ENCODE measurements at regions not wholly inside any gene's neighbourhood (a gene's known extent, or its start where the extent isn't known, plus 50 kb on each side); places are given as distances from the start of the nearest gene placed in this dataset.

GRCh38 chr5:71946343-71947030, 160.8 kb upstream of the MAP1B start:
- Mint-ChIP-seq H3K4me1 (ENCODE audit: low read depth, unreplicated experiment) (no peaks in the 10 kb centered on the region), H3K36me3 (ENCODE audit: insufficient read depth, unreplicated experiment) (no peaks in the 10 kb centered on the region), H3K9me3 (ENCODE audit: low read depth, unreplicated experiment) (peaks cover 5% of the 10 kb centered on the region), H3K27ac (ENCODE audit: unreplicated experiment) (no peak overlapping the region), H3K4me3 (ENCODE audit: low read depth, unreplicated experiment) (no peak overlapping the region), H3K27me3 (ENCODE audit: unreplicated experiment) (no peaks in the 10 kb centered on the region)
- TF ChIP-seq CTCF (IDR thresholded peaks at IDR 0.05; ENCODE audit: unreplicated experiment), result no peak
- DNase-seq, result no peak
- CTCF ChIA-PET, result no interaction called here
- no TSS peak for BruUV-seq (replicated peaks)
- intact Hi-C loops (cut with micrococcal nuclease; ENCODE audit: unreplicated experiment), result no loop called here

GRCh38 chr5:71948206-71948605, 159.1 kb upstream of the MAP1B start:
- no peak for DNase-seq
- Mint-ChIP-seq H3K4me3 (ENCODE audit: low read depth, unreplicated experiment) (no peak overlapping the region), H3K4me1 (ENCODE audit: low read depth, unreplicated experiment) (no peaks in the 10 kb centered on the region), H3K27ac (ENCODE audit: unreplicated experiment) (no peak overlapping the region), H3K9me3 (ENCODE audit: low read depth, unreplicated experiment) (peaks cover 2% of the 10 kb centered on the region), H3K36me3 (ENCODE audit: insufficient read depth, unreplicated experiment) (no peaks in the 10 kb centered on the region), H3K27me3 (ENCODE audit: unreplicated experiment) (no peaks in the 10 kb centered on the region)
- no peak for TF ChIP-seq CTCF (IDR thresholded peaks at IDR 0.05; ENCODE audit: unreplicated experiment)
- intact Hi-C loops (cut with micrococcal nuclease; ENCODE audit: unreplicated experiment), result no loop called here
- CTCF ChIA-PET, result no interaction called here
- BruUV-seq (replicated peaks), result no TSS peak

GRCh38 chr5:71949772-71950171, 157.5 kb upstream of the MAP1B start:
- H3K27ac Mint-ChIP-seq (ENCODE audit: unreplicated experiment), result no peak overlapping the region
- intact Hi-C loops (cut with micrococcal nuclease; ENCODE audit: unreplicated experiment), result no loop called here
- no peak for TF ChIP-seq CTCF (IDR thresholded peaks at IDR 0.05; ENCODE audit: unreplicated experiment)
- peaks cover 2% of the 10 kb centered on the region for H3K9me3 Mint-ChIP-seq (ENCODE audit: low read depth, unreplicated experiment)
- H3K4me3 Mint-ChIP-seq (ENCODE audit: low read depth, unreplicated experiment), result no peak overlapping the region
- no TSS peak for BruUV-seq (replicated peaks)
- DNase-seq, result no peak
- CTCF ChIA-PET, result no interaction called here
- no peaks in the 10 kb centered on the region for H3K36me3 Mint-ChIP-seq (ENCODE audit: insufficient read depth, unreplicated experiment)
- H3K27me3 Mint-ChIP-seq (ENCODE audit: unreplicated experiment), result no peaks in the 10 kb centered on the region
- H3K4me1 Mint-ChIP-seq (ENCODE audit: low read depth, unreplicated experiment), result peaks cover 8% of the 10 kb centered on the region

GRCh38 chr5:71953866-71954265, 153.4 kb upstream of the MAP1B start:
- H3K9me3 Mint-ChIP-seq (ENCODE audit: low read depth, unreplicated experiment), result peaks cover 2% of the 10 kb centered on the region
- no TSS peak for BruUV-seq (replicated peaks)
- no peak overlapping the region for H3K4me3 Mint-ChIP-seq (ENCODE audit: low read depth, unreplicated experiment)
- no peak for DNase-seq
- CTCF ChIA-PET, result interaction anchor here (1.8 kb wide), 1 partner anchor 15 kb away, joined by 4 read pairs; no protein-coding TSS in a partner anchor
- no peak overlapping the region for H3K27ac Mint-ChIP-seq (ENCODE audit: unreplicated experiment)
- intact Hi-C loops (cut with micrococcal nuclease; ENCODE audit: unreplicated experiment), result no loop called here
- TF ChIP-seq CTCF (IDR thresholded peaks at IDR 0.05; ENCODE audit: unreplicated experiment), result no peak
- no peaks in the 10 kb centered on the region for H3K27me3 Mint-ChIP-seq (ENCODE audit: unreplicated experiment)
- H3K36me3 Mint-ChIP-seq (ENCODE audit: insufficient read depth, unreplicated experiment), result no peaks in the 10 kb centered on the region
- H3K4me1 Mint-ChIP-seq (ENCODE audit: low read depth, unreplicated experiment), result peaks cover 23% of the 10 kb centered on the region
